PC-9 (cell line): ENCODE measurements at regions not wholly inside any gene's neighbourhood (a gene's known extent, or its start where the extent isn't known, plus 50 kb on each side); places are given as distances from the start of the nearest gene placed in this dataset.

ENCODE experiments used
- EZH2 ChIP-seq: fragments of 200-600 bp; sonication (generic); IDR thresholded peaks from 2 replicates; pipeline ENCODE4 v1.8.0; 2017; ENCODE audit warnings: antibody characterized with exemption, low read depth
- TF ChIP-seq, protein P1 (sequence below): fragments of 200-600 bp; sonication (generic); conservative IDR thresholded peaks from 2 replicates; pipeline ENCODE4 v1.6.1; 2017; ENCODE audit warnings: mixed run types, antibody characterized with exemption, mild to moderate bottlenecking, moderate library complexity

DNA sequence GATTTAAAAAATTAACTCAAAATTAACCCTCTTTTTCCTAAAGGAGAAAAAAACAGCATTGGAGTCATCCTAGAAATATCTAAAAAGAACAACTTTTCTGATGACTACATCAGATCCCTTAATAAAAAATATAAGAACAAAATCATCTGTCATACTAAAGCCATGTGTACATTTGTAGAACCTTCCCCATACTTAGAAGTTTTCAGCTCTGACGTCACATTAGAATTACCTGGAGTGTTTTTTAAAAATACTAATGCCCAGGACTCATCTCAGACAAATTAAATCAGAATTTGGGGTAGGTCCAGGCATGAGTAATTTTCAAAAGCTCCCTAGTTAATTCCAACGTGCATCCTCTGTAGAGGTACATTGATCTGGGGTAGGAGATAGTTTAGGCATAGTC, 598.0 kb downstream of the DSC3 start:
- TF ChIP-seq, protein P1, sequence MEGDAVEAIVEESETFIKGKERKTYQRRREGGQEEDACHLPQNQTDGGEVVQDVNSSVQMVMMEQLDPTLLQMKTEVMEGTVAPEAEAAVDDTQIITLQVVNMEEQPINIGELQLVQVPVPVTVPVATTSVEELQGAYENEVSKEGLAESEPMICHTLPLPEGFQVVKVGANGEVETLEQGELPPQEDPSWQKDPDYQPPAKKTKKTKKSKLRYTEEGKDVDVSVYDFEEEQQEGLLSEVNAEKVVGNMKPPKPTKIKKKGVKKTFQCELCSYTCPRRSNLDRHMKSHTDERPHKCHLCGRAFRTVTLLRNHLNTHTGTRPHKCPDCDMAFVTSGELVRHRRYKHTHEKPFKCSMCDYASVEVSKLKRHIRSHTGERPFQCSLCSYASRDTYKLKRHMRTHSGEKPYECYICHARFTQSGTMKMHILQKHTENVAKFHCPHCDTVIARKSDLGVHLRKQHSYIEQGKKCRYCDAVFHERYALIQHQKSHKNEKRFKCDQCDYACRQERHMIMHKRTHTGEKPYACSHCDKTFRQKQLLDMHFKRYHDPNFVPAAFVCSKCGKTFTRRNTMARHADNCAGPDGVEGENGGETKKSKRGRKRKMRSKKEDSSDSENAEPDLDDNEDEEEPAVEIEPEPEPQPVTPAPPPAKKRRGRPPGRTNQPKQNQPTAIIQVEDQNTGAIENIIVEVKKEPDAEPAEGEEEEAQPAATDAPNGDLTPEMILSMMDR, result no peak
- no peak for TF ChIP-seq EZH2
